IPS-18a (cell line): ENCODE measurements at regions not wholly inside any gene's neighbourhood (a gene's known extent, or its start where the extent isn't known, plus 50 kb on each side); places are given as distances from the start of the nearest gene placed in this dataset.

ENCODE experiments used
- H3K27ac ChIP-seq: one replicate; pipeline ENCODE4 v1.5.1; 2013; ENCODE audit warnings: low read length
- H3K27me3 ChIP-seq: one replicate; pipeline ENCODE4 v1.6.1; 2013; ENCODE audit warnings: mild to moderate bottlenecking, low read length; ENCODE audit not compliant: control insufficient read depth, insufficient read depth
- H3K36me3 ChIP-seq: one replicate; pipeline ENCODE4 v1.6.1; 2013; ENCODE audit warnings: low read depth, low read length; ENCODE audit not compliant: control insufficient read depth
- H3K4me1 ChIP-seq: one replicate; pipeline ENCODE4 v1.6.1; 2013; ENCODE audit warnings: low read depth, low read length; ENCODE audit not compliant: control insufficient read depth
- H3K4me3 ChIP-seq: one replicate; pipeline ENCODE4 v1.5.1; 2013; ENCODE audit warnings: low read length
- H3K9ac ChIP-seq: one replicate; pipeline ENCODE4 v1.6.1; 2013; ENCODE audit warnings: mild to moderate bottlenecking, low read length, moderate library complexity
- H3K9me3 ChIP-seq: one replicate; pipeline ENCODE4 v1.6.1; 2013; ENCODE audit warnings: low read depth, low read length; ENCODE audit not compliant: control insufficient read depth

DNA sequence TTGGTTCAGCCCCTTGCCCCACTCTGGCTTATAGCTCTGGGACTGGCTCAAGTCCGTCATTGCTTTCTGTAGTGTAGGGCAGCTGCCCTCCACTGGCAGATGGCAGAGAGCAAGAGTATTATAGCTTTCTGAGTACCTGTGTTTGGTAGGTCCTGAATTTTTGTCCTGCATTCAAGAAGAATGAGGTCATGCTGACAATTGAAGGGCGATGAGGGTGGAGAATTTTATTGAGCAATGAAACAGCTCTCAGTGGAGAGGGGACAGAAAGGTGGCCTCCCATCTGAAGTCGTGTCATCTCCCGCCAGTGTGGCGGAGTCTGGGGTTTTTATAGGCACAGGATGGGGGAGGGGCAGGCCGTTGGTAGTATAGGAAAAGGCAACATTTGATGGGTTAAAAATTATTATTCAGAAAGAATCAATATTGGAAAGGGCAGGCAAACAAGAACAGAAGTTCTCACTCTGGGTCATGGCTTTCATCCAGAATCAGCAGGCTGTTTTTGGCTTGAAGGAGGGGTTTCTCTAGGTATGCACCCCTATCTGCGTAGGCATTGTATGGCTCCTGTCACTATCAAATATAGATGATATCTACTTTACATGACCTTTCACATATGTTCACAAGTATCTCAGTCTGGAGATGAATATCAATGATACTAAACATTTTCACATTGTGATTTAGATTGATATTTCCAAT lies 1239.7 kb upstream of the ALCAM start:
- H3K36me3 ChIP-seq, result no peaks in the 10 kb centered on the region
- H3K4me3 ChIP-seq, result no peak overlapping the region
- H3K27me3 ChIP-seq, result no peaks in the 10 kb centered on the region
- H3K9ac ChIP-seq, result no peak overlapping the region
- no peaks in the 10 kb centered on the region for H3K9me3 ChIP-seq
- H3K4me1 ChIP-seq, result no peaks in the 10 kb centered on the region
- H3K27ac ChIP-seq, result no peak overlapping the region

DNA sequence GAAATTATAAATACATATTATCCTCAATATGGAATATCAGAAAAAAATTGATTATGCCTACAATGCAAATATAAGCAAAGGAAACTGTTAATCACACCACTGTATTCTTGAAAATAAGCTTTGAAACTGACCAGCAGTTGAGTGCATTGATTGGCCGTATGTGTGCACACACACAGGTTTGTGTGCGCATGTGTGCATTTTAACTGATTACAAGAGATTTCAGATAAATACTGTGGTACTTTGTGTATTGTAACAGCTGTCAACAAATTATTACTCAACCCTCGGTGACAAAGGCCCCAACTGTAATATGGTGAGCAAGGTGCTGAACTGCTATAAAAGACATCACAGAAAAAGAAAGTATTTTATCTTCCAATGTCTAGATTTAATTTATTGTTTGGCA lies 1238.9 kb upstream of the ALCAM start:
- Histone ChIP-seq H3K27me3 (no peaks in the 10 kb centered on the region), H3K4me3 (no peak overlapping the region), H3K27ac (no peak overlapping the region), H3K36me3 (no peaks in the 10 kb centered on the region), H3K4me1 (no peaks in the 10 kb centered on the region), H3K9me3 (no peaks in the 10 kb centered on the region), H3K9ac (no peak overlapping the region)

DNA sequence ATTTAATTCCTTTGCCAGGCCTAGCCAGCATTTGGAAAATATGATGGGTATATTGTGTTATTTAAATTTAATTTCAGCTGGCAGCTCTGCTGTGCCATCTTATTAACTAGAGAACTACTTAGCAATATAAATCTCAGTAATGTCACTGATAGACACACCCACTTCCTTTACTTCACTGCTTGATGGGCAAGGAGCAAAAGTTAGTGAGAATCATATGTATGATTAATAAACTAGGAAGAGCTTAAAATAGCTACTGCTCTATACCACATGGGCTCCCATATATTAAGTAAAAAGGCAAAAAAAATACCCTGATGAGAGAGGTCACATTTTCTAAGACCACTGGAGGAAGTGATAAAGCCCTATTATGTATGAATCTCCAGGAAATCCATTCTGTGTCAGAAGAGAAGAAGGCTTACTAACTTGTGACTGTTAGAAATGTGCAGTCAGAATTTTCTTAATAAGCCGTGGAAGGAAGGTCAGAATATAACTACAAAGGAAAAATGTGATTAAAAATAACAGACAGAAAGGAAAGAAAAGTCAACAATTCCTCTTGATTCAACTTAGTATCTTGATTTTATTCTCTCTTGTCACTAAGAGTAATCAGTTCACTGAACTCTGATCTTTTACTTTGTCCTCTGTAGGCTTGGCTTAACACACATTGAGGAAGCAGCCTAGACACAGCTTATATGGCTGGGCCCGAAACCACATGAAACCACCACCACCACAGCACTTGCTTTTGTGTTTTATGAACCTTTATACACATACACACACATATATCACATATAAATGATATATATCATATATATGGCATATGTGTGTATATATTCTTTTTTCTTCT lies 1233.9 kb upstream of the ALCAM start:
- Histone ChIP-seq H3K36me3 (no peaks in the 10 kb centered on the region), H3K9me3 (no peaks in the 10 kb centered on the region), H3K4me3 (no peak overlapping the region), H3K4me1 (no peaks in the 10 kb centered on the region), H3K9ac (no peak overlapping the region), H3K27me3 (no peaks in the 10 kb centered on the region), H3K27ac (no peak overlapping the region)

DNA sequence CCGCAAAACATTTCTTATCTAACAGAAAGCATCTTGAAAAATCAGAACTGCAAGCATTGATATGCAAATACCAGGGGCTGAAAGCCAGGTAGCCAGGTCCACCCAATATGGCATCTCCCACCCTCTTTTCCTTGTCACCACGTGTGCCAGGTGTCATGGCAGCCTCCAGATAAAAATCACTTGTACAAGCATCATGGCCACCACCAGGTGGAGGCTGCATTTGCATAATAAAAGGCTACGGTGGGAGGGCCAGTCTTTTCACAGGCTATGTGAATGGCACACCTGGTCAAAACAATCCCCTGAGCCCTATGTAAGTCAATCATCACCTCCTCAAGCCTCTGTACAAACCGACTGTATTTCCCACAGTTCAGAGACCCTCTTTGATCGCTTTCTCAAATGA lies 1233.1 kb upstream of the ALCAM start:
- Histone ChIP-seq H3K9ac (no peak overlapping the region), H3K4me3 (no peak overlapping the region), H3K9me3 (no peaks in the 10 kb centered on the region), H3K27ac (no peak overlapping the region), H3K36me3 (no peaks in the 10 kb centered on the region), H3K4me1 (no peaks in the 10 kb centered on the region), H3K27me3 (no peaks in the 10 kb centered on the region)

DNA sequence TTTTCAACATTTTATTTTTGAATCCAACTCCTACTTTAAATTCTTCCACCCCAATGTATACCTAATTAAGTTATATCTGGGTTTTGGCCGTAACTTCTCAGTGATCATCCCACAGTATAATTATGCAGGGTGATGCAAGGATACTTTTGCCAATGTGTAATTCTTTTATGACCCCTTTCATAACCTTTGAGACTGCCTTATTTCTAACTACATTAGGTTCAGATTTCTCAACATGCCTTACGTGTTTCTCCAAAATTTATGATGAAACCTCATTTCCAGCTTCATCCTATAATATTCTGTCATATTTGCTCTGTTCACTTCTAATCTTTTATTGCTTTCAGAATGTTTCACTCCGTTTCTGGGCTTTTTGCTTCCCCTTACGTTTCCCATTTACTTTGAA lies 1229.6 kb upstream of the ALCAM start:
- H3K27me3 ChIP-seq, result no peaks in the 10 kb centered on the region
- no peaks in the 10 kb centered on the region for H3K9me3 ChIP-seq
- no peak overlapping the region for H3K4me3 ChIP-seq
- H3K4me1 ChIP-seq, result no peaks in the 10 kb centered on the region
- H3K9ac ChIP-seq, result no peak overlapping the region
- no peak overlapping the region for H3K27ac ChIP-seq
- no peaks in the 10 kb centered on the region for H3K36me3 ChIP-seq

DNA sequence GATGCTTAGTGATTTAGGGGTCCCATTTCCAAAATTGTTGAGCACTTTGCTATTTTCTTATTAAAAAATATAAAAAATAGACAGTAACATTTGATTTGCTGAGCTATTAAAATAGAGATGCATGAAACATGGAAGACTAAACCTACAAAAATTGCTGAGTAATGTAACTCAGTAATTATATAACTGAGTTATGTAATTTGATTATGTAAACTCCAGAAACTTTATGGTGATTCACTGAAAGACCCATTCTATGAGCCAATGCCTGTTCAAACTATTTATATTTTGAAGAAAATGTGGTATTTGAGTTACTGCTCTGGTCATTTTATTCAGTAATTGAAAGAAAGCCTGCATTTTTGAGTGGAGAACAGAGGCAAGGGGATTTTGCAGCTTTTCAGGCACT lies 1221.5 kb upstream of the ALCAM start:
- Histone ChIP-seq H3K4me1 (no peaks in the 10 kb centered on the region), H3K27me3 (no peaks in the 10 kb centered on the region), H3K9ac (no peak overlapping the region)

DNA sequence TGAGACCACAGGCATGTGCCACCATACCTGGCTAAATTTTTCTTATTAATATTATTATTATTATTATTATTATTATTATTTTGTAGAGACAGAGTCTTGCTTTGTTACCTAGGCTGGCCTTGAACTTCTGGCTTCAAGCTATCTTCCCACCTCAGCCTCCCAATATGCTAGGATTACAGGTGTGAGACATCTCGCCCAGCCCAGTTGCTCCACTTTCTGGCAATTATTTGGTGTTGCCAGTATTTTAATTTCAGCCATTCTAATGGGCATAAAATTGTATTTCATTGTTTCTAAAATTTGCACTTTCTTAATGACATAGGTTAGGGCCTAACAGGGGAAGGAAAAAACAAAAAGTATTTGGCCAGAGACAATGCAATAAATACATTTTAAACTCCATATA lies 1217.6 kb upstream of the ALCAM start:
- Histone ChIP-seq H3K27ac (no peak overlapping the region), H3K4me3 (no peak overlapping the region), H3K36me3 (no peaks in the 10 kb centered on the region), H3K9ac (no peak overlapping the region), H3K27me3 (no peaks in the 10 kb centered on the region), H3K4me1 (no peaks in the 10 kb centered on the region), H3K9me3 (no peaks in the 10 kb centered on the region)

More for the DNA sequence above, 1221.5 kb upstream of the ALCAM start:
- no peak overlapping the region for H3K27ac ChIP-seq
- no peaks in the 10 kb centered on the region for H3K36me3 ChIP-seq
- no peak overlapping the region for H3K4me3 ChIP-seq
- H3K9me3 ChIP-seq, result no peaks in the 10 kb centered on the region

DNA sequence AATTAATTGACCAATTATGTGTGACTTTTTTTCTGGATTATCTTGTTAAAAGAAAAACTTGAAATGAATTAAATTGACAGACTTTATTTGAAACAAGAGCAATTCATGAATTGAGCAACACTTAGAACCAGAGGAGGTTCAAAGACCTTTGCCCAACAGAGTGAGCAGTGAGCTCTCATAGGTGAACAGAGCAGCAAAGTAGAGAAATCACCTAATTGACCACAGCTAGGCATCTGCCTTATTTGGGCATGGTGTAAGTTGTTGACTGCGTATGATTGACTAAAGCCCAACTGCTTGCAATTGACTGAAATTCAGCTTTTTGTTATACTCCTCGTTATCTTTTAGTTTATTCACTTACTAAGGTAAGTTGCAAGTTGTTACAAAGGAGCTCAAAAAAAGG lies 1216.0 kb upstream of the ALCAM start:
- Histone ChIP-seq H3K27ac (no peak overlapping the region), H3K36me3 (no peaks in the 10 kb centered on the region), H3K9me3 (no peaks in the 10 kb centered on the region), H3K27me3 (no peaks in the 10 kb centered on the region), H3K4me1 (no peaks in the 10 kb centered on the region), H3K9ac (no peak overlapping the region), H3K4me3 (no peak overlapping the region)

DNA sequence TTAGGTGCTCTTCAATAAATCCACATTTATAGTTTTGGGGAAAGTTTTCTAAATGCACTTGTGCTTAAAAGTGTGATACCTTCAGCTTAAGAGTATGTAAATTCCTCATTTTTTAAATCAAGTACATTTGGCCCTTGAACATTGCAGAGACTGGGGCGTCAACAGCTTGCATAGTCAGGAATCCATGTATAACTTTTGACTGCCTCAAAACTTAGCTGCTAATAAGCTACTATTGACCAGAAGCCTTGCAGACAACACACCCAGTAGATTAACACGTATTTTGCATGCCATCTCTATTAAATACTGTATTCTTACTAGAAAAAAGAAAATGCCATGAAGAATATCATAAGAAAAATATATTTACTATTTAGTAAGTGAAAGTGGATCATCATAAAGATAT lies 1211.8 kb upstream of the ALCAM start:
- Histone ChIP-seq H3K4me1 (no peaks in the 10 kb centered on the region), H3K27me3 (no peaks in the 10 kb centered on the region), H3K27ac (no peak overlapping the region), H3K9ac (no peak overlapping the region), H3K9me3 (no peaks in the 10 kb centered on the region), H3K36me3 (no peaks in the 10 kb centered on the region), H3K4me3 (no peak overlapping the region)

DNA sequence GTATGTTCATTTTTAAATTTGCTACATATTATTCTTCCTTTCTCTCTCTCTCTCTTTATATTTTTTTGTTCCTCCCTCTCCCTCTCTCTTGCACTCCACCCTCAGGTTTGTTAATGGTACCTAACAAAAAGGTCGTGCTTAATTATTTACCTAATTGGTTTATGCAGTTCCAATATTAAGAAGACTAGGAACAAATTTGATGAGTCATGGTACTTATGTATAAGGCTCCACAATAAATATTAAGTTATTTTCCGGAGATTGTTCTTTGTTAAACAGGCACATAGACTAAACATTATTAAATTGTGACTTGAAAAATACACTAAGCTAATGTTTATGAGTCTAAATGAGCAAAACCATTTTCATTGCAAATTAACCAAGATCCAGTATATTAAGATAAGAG lies 1200.8 kb upstream of the ALCAM start:
- Histone ChIP-seq H3K27ac (no peak overlapping the region), H3K9ac (no peak overlapping the region), H3K9me3 (peaks cover 12% of the 10 kb centered on the region), H3K4me1 (no peaks in the 10 kb centered on the region), H3K4me3 (no peak overlapping the region), H3K36me3 (no peaks in the 10 kb centered on the region), H3K27me3 (no peaks in the 10 kb centered on the region)

DNA sequence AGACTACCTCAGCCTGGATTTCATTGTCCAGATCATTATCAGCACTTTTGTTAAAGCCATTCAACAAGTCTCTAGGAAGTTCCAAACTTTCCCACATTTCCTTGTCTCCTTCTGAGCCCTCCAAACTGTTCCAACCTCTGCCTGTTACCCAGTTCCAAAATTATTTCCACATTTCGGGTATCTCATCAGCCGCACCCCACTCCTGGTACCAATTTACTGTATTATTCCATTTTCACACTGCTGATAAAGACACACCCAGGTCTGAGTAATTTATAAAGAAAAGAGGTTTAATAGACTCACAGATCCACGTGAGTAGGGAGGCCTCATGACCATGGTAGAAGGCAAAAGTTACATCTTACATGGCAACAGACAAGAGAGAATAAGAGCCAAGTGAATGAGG lies 1198.3 kb upstream of the ALCAM start:
- no peak overlapping the region for H3K9ac ChIP-seq
- H3K9me3 ChIP-seq, result peaks cover 12% of the 10 kb centered on the region
- no peaks in the 10 kb centered on the region for H3K36me3 ChIP-seq
- H3K27me3 ChIP-seq, result no peaks in the 10 kb centered on the region
- no peak overlapping the region for H3K27ac ChIP-seq
- H3K4me1 ChIP-seq, result no peaks in the 10 kb centered on the region
- H3K4me3 ChIP-seq, result no peak overlapping the region

DNA sequence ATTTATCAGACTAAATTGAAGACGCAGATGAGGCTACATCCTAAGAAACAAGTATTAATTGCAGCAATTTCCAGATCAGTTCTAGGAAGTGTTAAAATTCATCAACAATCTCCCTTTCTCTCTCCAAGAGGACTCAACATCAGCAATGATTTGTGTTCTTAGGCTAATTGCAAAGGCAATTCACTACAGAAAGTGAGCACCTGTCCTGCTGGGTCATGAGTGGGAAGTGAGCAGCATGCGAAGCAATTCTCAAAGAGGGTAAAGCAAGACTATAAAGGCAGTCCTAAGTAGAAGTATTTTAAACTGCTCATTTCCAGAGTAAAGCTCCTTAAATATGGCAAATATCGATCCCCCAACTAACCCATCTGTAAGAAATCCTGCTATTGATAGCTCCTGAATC lies 1191.0 kb upstream of the ALCAM start:
- no peak overlapping the region for H3K9ac ChIP-seq
- no peaks in the 10 kb centered on the region for H3K36me3 ChIP-seq
- no peak overlapping the region for H3K4me3 ChIP-seq
- H3K9me3 ChIP-seq, result no peaks in the 10 kb centered on the region
- H3K27ac ChIP-seq, result no peak overlapping the region
- H3K4me1 ChIP-seq, result peaks cover 8% of the 10 kb centered on the region
- H3K27me3 ChIP-seq, result no peaks in the 10 kb centered on the region
